ENCODE measurements at regions not wholly inside any gene's neighbourhood (a gene's known extent, or its start where the extent isn't known, plus 50 kb on each side); places are given as distances from the start of the nearest gene placed in this dataset.
A peak's percentile ranks its signal among the peaks of the same experiment; 100 is the strongest.

DNA sequence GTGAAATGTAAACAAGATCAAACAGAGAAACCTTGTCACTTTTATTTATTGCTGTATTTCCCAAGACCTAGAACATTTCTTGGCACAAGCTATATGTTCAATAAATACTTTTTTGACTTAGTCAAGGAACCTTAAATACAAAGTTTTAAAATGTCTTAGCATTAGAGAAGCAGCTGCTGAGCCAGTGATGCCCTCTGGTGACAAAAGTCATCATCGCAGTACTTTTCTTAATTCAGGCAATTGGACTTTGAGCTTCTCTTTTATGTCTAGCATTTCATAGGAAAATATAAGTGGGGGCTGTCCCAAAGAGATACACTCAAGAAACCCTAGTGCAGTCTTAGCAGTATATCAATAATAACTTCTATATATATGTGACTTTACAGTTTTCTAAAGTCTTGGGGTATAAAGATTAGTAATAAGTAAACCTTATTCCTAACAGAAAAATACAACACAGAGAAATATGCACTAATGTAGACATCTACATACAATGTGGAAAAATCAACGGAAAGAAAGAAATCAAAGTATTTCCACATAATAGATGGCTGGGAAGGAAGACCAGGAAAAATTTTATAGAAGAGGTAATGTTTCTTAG, 118.4 kb downstream of the DTHD1 start:
- TF ChIP-seq, protein P1, sequence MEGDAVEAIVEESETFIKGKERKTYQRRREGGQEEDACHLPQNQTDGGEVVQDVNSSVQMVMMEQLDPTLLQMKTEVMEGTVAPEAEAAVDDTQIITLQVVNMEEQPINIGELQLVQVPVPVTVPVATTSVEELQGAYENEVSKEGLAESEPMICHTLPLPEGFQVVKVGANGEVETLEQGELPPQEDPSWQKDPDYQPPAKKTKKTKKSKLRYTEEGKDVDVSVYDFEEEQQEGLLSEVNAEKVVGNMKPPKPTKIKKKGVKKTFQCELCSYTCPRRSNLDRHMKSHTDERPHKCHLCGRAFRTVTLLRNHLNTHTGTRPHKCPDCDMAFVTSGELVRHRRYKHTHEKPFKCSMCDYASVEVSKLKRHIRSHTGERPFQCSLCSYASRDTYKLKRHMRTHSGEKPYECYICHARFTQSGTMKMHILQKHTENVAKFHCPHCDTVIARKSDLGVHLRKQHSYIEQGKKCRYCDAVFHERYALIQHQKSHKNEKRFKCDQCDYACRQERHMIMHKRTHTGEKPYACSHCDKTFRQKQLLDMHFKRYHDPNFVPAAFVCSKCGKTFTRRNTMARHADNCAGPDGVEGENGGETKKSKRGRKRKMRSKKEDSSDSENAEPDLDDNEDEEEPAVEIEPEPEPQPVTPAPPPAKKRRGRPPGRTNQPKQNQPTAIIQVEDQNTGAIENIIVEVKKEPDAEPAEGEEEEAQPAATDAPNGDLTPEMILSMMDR (IDR thresholded peaks at IDR 0.05): peak in 1 of 4 experiments; percentile 34
- no peak for TF ChIP-seq EP300 (IDR thresholded peaks at IDR 0.05)
- no peak for TF ChIP-seq POLR2AphosphoS5 (IDR thresholded peaks at IDR 0.05)
- TF ChIP-seq POLR2A (IDR thresholded peaks at IDR 0.05): no peak
